ENCODE measurements at regions not wholly inside any gene's neighbourhood (a gene's known extent, or its start where the extent isn't known, plus 50 kb on each side); places are given as distances from the start of the nearest gene placed in this dataset.

DNA sequence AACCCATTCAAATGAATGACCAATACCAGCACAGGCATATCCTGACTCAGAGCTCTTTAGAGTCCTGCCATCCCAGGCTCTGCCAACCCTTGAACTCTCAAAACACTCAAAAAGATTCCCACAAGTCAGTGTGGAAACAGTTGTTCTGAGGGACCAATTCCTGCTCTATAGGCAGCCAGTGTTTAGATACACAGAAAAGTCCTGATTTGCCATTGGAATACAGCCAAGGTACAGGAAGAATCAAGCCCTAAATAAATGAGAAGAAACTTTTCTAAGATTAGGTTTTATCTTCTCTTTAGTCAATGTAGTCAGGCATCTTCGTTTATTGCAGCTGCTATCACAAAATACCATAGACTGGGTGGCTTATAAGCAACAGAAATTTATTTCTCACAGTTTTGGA, 626.8 kb upstream of the ARID1B start:
- Histone ChIP-seq H3K4me2 (ENCODE audit: low read length) (no peak overlapping the region), H3K36me3 (ENCODE audit: insufficient read depth, low read length) (no peaks in the 10 kb centered on the region), H3K9me2 (ENCODE audit: insufficient read depth, low read length) (no peaks in the 10 kb centered on the region), H3K79me2 (replicated peaks; ENCODE audit: insufficient read depth, low read length) (no peaks in the 10 kb centered on the region), H3K27ac (ENCODE audit: low read length) (no peak overlapping the region), H2AFZ (ENCODE audit: low read depth, low read length) (no peak overlapping the region), H4K20me1 (ENCODE audit: insufficient read depth) (no peaks in the 10 kb centered on the region), H3K9me3 (ENCODE audit: low read length) (no peaks in the 10 kb centered on the region), H3F3A (ENCODE audit: insufficient read depth, low read length, poor library complexity, severe bottlenecking) (no peaks in the 10 kb centered on the region), H3K9ac (ENCODE audit: low read length) (no peak overlapping the region), H3K4me3 (ENCODE audit: low read length) (no peak overlapping the region), H3K27me3 (ENCODE audit: insufficient read depth, low read depth, low read length) (no peaks in the 10 kb centered on the region)
- TF ChIP-seq EP300 (conservative IDR thresholded peaks at IDR 0.05; ENCODE audit: poor library complexity, severe bottlenecking) = no peak
- TF ChIP-seq MXI1 (conservative IDR thresholded peaks at IDR 0.05; ENCODE audit: poor library complexity, severe bottlenecking) = no peak
- TF ChIP-seq, protein P1, sequence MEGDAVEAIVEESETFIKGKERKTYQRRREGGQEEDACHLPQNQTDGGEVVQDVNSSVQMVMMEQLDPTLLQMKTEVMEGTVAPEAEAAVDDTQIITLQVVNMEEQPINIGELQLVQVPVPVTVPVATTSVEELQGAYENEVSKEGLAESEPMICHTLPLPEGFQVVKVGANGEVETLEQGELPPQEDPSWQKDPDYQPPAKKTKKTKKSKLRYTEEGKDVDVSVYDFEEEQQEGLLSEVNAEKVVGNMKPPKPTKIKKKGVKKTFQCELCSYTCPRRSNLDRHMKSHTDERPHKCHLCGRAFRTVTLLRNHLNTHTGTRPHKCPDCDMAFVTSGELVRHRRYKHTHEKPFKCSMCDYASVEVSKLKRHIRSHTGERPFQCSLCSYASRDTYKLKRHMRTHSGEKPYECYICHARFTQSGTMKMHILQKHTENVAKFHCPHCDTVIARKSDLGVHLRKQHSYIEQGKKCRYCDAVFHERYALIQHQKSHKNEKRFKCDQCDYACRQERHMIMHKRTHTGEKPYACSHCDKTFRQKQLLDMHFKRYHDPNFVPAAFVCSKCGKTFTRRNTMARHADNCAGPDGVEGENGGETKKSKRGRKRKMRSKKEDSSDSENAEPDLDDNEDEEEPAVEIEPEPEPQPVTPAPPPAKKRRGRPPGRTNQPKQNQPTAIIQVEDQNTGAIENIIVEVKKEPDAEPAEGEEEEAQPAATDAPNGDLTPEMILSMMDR (IDR thresholded peaks at IDR 0.05; ENCODE audit: poor library complexity, severe bottlenecking) = no peak
- no peak for TF ChIP-seq RAD21 (conservative IDR thresholded peaks at IDR 0.05)
- TF ChIP-seq, protein P2, sequence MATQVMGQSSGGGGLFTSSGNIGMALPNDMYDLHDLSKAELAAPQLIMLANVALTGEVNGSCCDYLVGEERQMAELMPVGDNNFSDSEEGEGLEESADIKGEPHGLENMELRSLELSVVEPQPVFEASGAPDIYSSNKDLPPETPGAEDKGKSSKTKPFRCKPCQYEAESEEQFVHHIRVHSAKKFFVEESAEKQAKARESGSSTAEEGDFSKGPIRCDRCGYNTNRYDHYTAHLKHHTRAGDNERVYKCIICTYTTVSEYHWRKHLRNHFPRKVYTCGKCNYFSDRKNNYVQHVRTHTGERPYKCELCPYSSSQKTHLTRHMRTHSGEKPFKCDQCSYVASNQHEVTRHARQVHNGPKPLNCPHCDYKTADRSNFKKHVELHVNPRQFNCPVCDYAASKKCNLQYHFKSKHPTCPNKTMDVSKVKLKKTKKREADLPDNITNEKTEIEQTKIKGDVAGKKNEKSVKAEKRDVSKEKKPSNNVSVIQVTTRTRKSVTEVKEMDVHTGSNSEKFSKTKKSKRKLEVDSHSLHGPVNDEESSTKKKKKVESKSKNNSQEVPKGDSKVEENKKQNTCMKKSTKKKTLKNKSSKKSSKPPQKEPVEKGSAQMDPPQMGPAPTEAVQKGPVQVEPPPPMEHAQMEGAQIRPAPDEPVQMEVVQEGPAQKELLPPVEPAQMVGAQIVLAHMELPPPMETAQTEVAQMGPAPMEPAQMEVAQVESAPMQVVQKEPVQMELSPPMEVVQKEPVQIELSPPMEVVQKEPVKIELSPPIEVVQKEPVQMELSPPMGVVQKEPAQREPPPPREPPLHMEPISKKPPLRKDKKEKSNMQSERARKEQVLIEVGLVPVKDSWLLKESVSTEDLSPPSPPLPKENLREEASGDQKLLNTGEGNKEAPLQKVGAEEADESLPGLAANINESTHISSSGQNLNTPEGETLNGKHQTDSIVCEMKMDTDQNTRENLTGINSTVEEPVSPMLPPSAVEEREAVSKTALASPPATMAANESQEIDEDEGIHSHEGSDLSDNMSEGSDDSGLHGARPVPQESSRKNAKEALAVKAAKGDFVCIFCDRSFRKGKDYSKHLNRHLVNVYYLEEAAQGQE (IDR thresholded peaks at IDR 0.05; ENCODE audit: borderline replicate concordance) = no peak
- TF ChIP-seq POLR2AphosphoS5 (IDR thresholded peaks at IDR 0.05) = no peak
- TF ChIP-seq EZH2 (IDR thresholded peaks at IDR 0.05; ENCODE audit: borderline replicate concordance, insufficient read depth, low read length, poor library complexity, severe bottlenecking) = no peak
- TF ChIP-seq TAF1 (IDR thresholded peaks at IDR 0.05; ENCODE audit: low read depth) = no peak
- TF ChIP-seq SMC3 (conservative IDR thresholded peaks at IDR 0.05; ENCODE audit: poor library complexity) = no peak

DNA sequence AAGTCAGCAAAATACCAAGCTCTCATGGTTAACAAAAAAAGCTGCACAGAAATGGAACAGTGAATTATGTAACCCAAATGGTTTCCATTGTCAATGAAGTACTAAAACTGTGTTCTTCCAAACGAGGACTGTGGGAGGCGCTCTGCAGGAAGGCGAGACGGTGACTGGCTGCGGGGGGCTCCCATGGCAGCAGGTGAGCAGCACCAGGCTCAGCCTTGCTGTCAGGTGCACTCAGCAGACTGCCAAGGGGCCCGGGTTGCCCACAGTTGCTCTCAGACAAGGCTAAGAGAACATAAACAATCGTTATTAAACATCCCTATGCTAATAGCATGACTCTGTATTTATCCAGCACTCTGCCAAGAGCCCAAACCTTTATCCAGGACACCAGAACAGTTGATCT, 630.3 kb upstream of the ARID1B start:
- Histone ChIP-seq H3K9ac (ENCODE audit: low read length) (no peak overlapping the region), H3K4me3 (ENCODE audit: low read length) (no peak overlapping the region), H4K20me1 (ENCODE audit: insufficient read depth) (no peaks in the 10 kb centered on the region), H3K27ac (ENCODE audit: low read length) (no peak overlapping the region), H3K9me2 (ENCODE audit: insufficient read depth, low read length) (no peaks in the 10 kb centered on the region), H2AFZ (ENCODE audit: low read depth, low read length) (no peak overlapping the region), H3K36me3 (ENCODE audit: insufficient read depth, low read length) (no peaks in the 10 kb centered on the region), H3K79me2 (replicated peaks; ENCODE audit: insufficient read depth, low read length) (no peaks in the 10 kb centered on the region), H3K9me3 (ENCODE audit: low read length) (no peaks in the 10 kb centered on the region), H3K4me2 (ENCODE audit: low read length) (no peak overlapping the region), H3K27me3 (ENCODE audit: insufficient read depth, low read depth, low read length) (no peaks in the 10 kb centered on the region), H3F3A (ENCODE audit: insufficient read depth, low read length, poor library complexity, severe bottlenecking) (no peaks in the 10 kb centered on the region)
- TF ChIP-seq RAD21 (conservative IDR thresholded peaks at IDR 0.05) = no peak
- no peak for TF ChIP-seq SMC3 (conservative IDR thresholded peaks at IDR 0.05; ENCODE audit: poor library complexity)
- TF ChIP-seq EP300 (conservative IDR thresholded peaks at IDR 0.05; ENCODE audit: poor library complexity, severe bottlenecking) = no peak

Data from neural cell (in vitro differentiated cells).